ENCODE measurements at regions not wholly inside any gene's neighbourhood (a gene's known extent, or its start where the extent isn't known, plus 50 kb on each side); places are given as distances from the start of the nearest gene placed in this dataset.

GRCh38 chr1:8116894-8117264 is 90.8 kb upstream of the ERRFI1 start (continued):
- TF ChIP-seq DZIP1 (CRISPR knock-in tag; IDR thresholded peaks at IDR 0.05) = no peak
- TF ChIP-seq ZNF441 (CRISPR knock-in tag; IDR thresholded peaks at IDR 0.05; ENCODE audit: borderline replicate concordance) = no peak
- peak; percentile 54; the same call in 1 of the 2 replicates for TF ChIP-seq HMG20B (CRISPR knock-in tag; conservative IDR thresholded peaks at IDR 0.05)
- TF ChIP-seq MXI1 (IDR thresholded peaks at IDR 0.05; ENCODE audit: borderline replicate concordance, low read depth, low read length) = no peak
- TF ChIP-seq ATF7-NPFF (CRISPR knock-in tag; IDR thresholded peaks at IDR 0.05; ENCODE audit: low read depth) = no peak
- 0 out of 2 replicates have a peak, but pooled peaks have one; percentile 51 for TF ChIP-seq ZMYM2 (CRISPR knock-in tag; IDR thresholded peaks at IDR 0.05)
- no peak for TF ChIP-seq ZNF30 (CRISPR knock-in tag; IDR thresholded peaks at IDR 0.05)
- TF ChIP-seq ZSCAN5A (CRISPR knock-in tag; IDR thresholded peaks at IDR 0.05; ENCODE audit: borderline replicate concordance) = peak; percentile 21; the same call in 1 of the 2 replicates
- TF ChIP-seq NR2F2 (IDR thresholded peaks at IDR 0.05; ENCODE audit: borderline replicate concordance, low read depth) = peak; percentile 84
- peak; percentile 48; the same call in 1 of the 2 replicates for TF ChIP-seq CREM (IDR thresholded peaks at IDR 0.05)
- no peak for TF ChIP-seq CREM (CRISPR knock-in tag; IDR thresholded peaks at IDR 0.05)
- no peak for TF ChIP-seq EZH2 (conservative IDR thresholded peaks at IDR 0.05; ENCODE audit: low read depth, low read length)
- TF ChIP-seq ZNF317 (CRISPR knock-in tag; IDR thresholded peaks at IDR 0.05) = 0 out of 2 replicates have a peak, but pooled peaks have one; percentile 42
- TF ChIP-seq SOX6 (IDR thresholded peaks at IDR 0.05) = no peak
- TF ChIP-seq SOX6 (CRISPR knock-in tag; IDR thresholded peaks at IDR 0.05) = peak; percentile 81
- TF ChIP-seq SALL1 (CRISPR knock-in tag; IDR thresholded peaks at IDR 0.05) = peak; percentile 86
- TF ChIP-seq FOXA1 (IDR thresholded peaks at IDR 0.05) = 0 out of 2 replicates have a peak, but pooled peaks have one; percentile 10
- peak; percentile 90 for TF ChIP-seq FOXA1 (CRISPR knock-in tag; IDR thresholded peaks at IDR 0.05)
- TF ChIP-seq HIVEP1 (CRISPR knock-in tag; IDR thresholded peaks at IDR 0.05) = no peak
- no peak for TF ChIP-seq ZBTB3 (CRISPR knock-in tag; IDR thresholded peaks at IDR 0.05; ENCODE audit: borderline replicate concordance, low read depth)
- no peak for TF ChIP-seq ZNF556 (CRISPR knock-in tag; IDR thresholded peaks at IDR 0.05; ENCODE audit: borderline replicate concordance)
- TF ChIP-seq GPN1 (CRISPR knock-in tag; IDR thresholded peaks at IDR 0.05; ENCODE audit: borderline replicate concordance) = no peak
- no peak for TF ChIP-seq ZNF615 (CRISPR knock-in tag; IDR thresholded peaks at IDR 0.05; ENCODE audit: borderline replicate concordance)
- TF ChIP-seq ZNF205 (CRISPR knock-in tag; IDR thresholded peaks at IDR 0.05) = 0 out of 2 replicates have a peak, but pooled peaks have one; percentile 33
- peak; percentile 43 for TF ChIP-seq HNF1A (IDR thresholded peaks at IDR 0.05; ENCODE audit: low read depth)
- TF ChIP-seq HNF1A (CRISPR knock-in tag; IDR thresholded peaks at IDR 0.05; ENCODE audit: borderline replicate concordance) = peak; percentile 59; the same call in 1 of the 2 replicates
